ENCODE measurements at regions not wholly inside any gene's neighbourhood (a gene's known extent, or its start where the extent isn't known, plus 50 kb on each side); places are given as distances from the start of the nearest gene placed in this dataset.
"Not testable (repeated sequence)": the region's sequence is repeated elsewhere in the genome, so short reads cannot be mapped to it uniquely, and the experiment has no call there.

- no peak overlapping the region for H3K4me3 ChIP-seq (ENCODE audit: control insufficient read depth, low read depth, low read length)
- DNase-seq (ENCODE audit: low read depth): no peak
- no peak for TF ChIP-seq CTCF (IDR thresholded peaks at IDR 0.05; ENCODE audit: control insufficient read depth, insufficient read depth, low read depth, low read length, missing control alignments)
These were observed 140.4 kb upstream of the C11orf58 start for GRCh38 chr11:16598032-16598431.

GRCh38 chr11:16596231-16596630 is 142.2 kb upstream of the C11orf58 start:
- H3K4me3 ChIP-seq (ENCODE audit: control insufficient read depth, low read depth, low read length): no peak overlapping the region
- TF ChIP-seq CTCF (IDR thresholded peaks at IDR 0.05; ENCODE audit: control insufficient read depth, insufficient read depth, low read depth, low read length, missing control alignments): no peak
- DNase-seq (ENCODE audit: low read depth): no peak

- no peak for DNase-seq (ENCODE audit: low read depth)
- no peak overlapping the region for H3K4me3 ChIP-seq (ENCODE audit: control insufficient read depth, low read depth, low read length)
- TF ChIP-seq CTCF (IDR thresholded peaks at IDR 0.05; ENCODE audit: control insufficient read depth, insufficient read depth, low read depth, low read length, missing control alignments): no peak
These were observed 147.3 kb upstream of the C11orf58 start for GRCh38 chr11:16591157-16591556.

GRCh38 chr11:16587670-16588069 is 150.8 kb upstream of the C11orf58 start:
- H3K4me3 ChIP-seq (ENCODE audit: control insufficient read depth, low read depth, low read length): no peak overlapping the region
- no peak for DNase-seq (ENCODE audit: low read depth)
- no peak for TF ChIP-seq CTCF (IDR thresholded peaks at IDR 0.05; ENCODE audit: control insufficient read depth, insufficient read depth, low read depth, low read length, missing control alignments)

- no peak overlapping the region for H3K4me3 ChIP-seq (ENCODE audit: control insufficient read depth, low read depth, low read length)
- DNase-seq (ENCODE audit: low read depth): no peak
- TF ChIP-seq CTCF (IDR thresholded peaks at IDR 0.05; ENCODE audit: control insufficient read depth, insufficient read depth, low read depth, low read length, missing control alignments): no peak
These were observed 153.9 kb upstream of the C11orf58 start for GRCh38 chr11:16584569-16584968.

- not testable (repeated sequence) for H3K4me3 ChIP-seq (ENCODE audit: control insufficient read depth, low read depth, low read length); DNase-seq (ENCODE audit: low read depth)
These were observed 157.4 kb upstream of the C11orf58 start for GRCh38 chr11:16581078-16581477.

GRCh38 chr11:16577490-16577889 is 161.0 kb upstream of the C11orf58 start:
- DNase-seq (ENCODE audit: low read depth): no peak
- H3K4me3 ChIP-seq (ENCODE audit: control insufficient read depth, low read depth, low read length): no peak overlapping the region
- no peak for TF ChIP-seq CTCF (IDR thresholded peaks at IDR 0.05; ENCODE audit: control insufficient read depth, insufficient read depth, low read depth, low read length, missing control alignments)

GRCh38 chr11:16574889-16575288 is 163.6 kb upstream of the C11orf58 start:
- not testable (repeated sequence) for H3K4me3 ChIP-seq (ENCODE audit: control insufficient read depth, low read depth, low read length); DNase-seq (ENCODE audit: low read depth)
